ENCODE measurements at regions not wholly inside any gene's neighbourhood (a gene's known extent, or its start where the extent isn't known, plus 50 kb on each side); places are given as distances from the start of the nearest gene placed in this dataset.
A peak's percentile ranks its signal among the peaks of the same experiment; 100 is the strongest.

- H3K27me3 ChIP-seq (ENCODE audit: control insufficient read depth, insufficient read depth, low read length) = no peaks in the 10 kb centered on the region
- FAIRE-seq = no peak
- no peak overlapping the region for H3K27ac ChIP-seq (ENCODE audit: low read depth in 2 of 2, low read length in 2 of 2)
- no peak overlapping the region for H3K4me3 ChIP-seq (ENCODE audit: low read length in 3 of 3)
- H3K9me3 ChIP-seq (ENCODE audit: control insufficient read depth in 2 of 3, insufficient read depth in 1 of 3, low read length in 3 of 3) = peaks cover 0 to 4% (median 0%) of the 10 kb centered on the region in 3 donors
- no peaks in the 10 kb centered on the region for H3K4me1 ChIP-seq (ENCODE audit: control insufficient read depth in 2 of 3, insufficient read depth in 2 of 3, low read depth in 1 of 3, low read length in 3 of 3)
- no peaks in the 10 kb centered on the region for H3K36me3 ChIP-seq (ENCODE audit: control insufficient read depth in 2 of 3, insufficient read depth in 3 of 3, low read length in 3 of 3)
- TF ChIP-seq CTCF (IDR thresholded peaks at IDR 0.05; ENCODE audit: borderline replicate concordance, extremely low read depth, insufficient read depth) = no peak
- H3K9ac ChIP-seq (ENCODE audit: low read length in 3 of 3) = no peak overlapping the region
- no peak for DNase-seq
- intact Hi-C loops (cut with DNase I) = no loop called here
These were observed 384.5 kb downstream of the IRX1 start for GRCh38 chr5:3980156-3980555.

DNA sequence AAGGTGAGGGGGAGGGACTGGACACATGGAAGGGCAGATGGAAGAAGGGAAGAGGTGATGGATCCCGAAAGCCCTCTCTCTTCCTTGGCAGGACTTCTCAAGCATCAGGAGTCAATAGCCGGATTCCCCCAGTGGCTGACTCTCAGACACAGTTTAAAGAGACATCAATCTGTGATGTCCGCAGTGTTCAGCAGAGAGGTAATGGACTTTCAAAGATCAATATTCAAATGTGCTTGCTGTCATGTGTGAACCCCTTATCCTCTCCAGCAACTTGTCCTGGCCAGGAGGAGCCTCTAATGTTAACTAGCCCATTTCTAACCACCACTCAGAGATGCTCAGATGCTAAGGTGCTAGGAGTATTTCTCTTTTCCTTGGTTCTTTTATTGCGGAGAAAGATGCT is 392.2 kb downstream of the IRX1 start:
- no peak for DNase-seq
- H3K4me3 ChIP-seq (ENCODE audit: low read length in 3 of 3) = no peak overlapping the region
- intact Hi-C loops (cut with DNase I) = no loop called here
- no peak for TF ChIP-seq CTCF (IDR thresholded peaks at IDR 0.05; ENCODE audit: borderline replicate concordance, extremely low read depth, insufficient read depth)
- H3K4me1 ChIP-seq (ENCODE audit: control insufficient read depth in 2 of 3, insufficient read depth in 2 of 3, low read depth in 1 of 3, low read length in 3 of 3) = no peaks in the 10 kb centered on the region
- H3K27me3 ChIP-seq (ENCODE audit: control insufficient read depth, insufficient read depth, low read length) = no peaks in the 10 kb centered on the region
- H3K27ac ChIP-seq (ENCODE audit: low read depth in 2 of 2, low read length in 2 of 2) = no peak overlapping the region
- H3K9ac ChIP-seq (ENCODE audit: low read length in 3 of 3) = no peak overlapping the region
- no peaks in the 10 kb centered on the region for H3K36me3 ChIP-seq (ENCODE audit: control insufficient read depth in 2 of 3, insufficient read depth in 3 of 3, low read length in 3 of 3)
- no peak for FAIRE-seq
- H3K9me3 ChIP-seq (ENCODE audit: control insufficient read depth in 2 of 3, insufficient read depth in 1 of 3, low read length in 3 of 3) = no peaks in the 10 kb centered on the region

DNA sequence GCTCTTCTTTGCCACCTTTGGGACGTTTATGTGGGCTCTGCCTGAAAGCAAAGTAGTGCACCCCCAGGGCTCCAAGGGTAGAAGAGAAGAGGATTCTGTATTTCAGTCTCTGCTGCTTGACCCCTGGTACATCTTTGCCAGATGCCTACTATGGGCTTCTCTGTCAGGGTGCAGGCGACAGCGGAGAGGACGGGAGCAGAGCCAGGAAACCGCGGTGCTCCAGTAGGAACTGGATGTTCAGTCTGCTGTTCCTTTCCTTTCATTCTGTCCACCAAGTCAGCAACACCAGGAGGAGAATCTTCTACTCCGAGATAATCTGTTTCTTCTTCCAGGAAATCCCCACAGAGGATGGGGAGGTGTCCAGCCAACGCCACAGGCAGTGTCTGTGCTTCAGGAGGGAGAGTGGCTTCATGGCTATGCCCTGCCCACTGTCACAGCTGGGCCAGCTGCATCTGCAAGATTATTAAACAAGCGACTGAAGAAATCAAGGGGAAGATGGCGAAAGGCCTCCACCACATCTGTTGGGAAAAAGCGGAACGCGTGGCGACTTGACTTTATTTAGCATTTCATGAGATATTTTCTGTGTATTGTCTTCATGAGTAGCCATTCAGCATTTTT is 398.3 kb downstream of the IRX1 start:
- Histone ChIP-seq H3K4me3 (ENCODE audit: low read length in 3 of 3) (no peak overlapping the region), H3K9ac (ENCODE audit: low read length in 3 of 3) (no peak overlapping the region), H3K27ac (ENCODE audit: low read depth in 2 of 2, low read length in 2 of 2) (peak overlapping the region in 1 of 2 donors; percentile 49), H3K9me3 (ENCODE audit: control insufficient read depth in 2 of 3, insufficient read depth in 1 of 3, low read length in 3 of 3) (no peaks in the 10 kb centered on the region), H3K27me3 (ENCODE audit: control insufficient read depth, insufficient read depth, low read length) (no peaks in the 10 kb centered on the region), H3K4me1 (ENCODE audit: control insufficient read depth in 2 of 3, insufficient read depth in 2 of 3, low read depth in 1 of 3, low read length in 3 of 3) (peaks cover 0 to 2% (median 0%) of the 10 kb centered on the region in 3 donors), H3K36me3 (ENCODE audit: control insufficient read depth in 2 of 3, insufficient read depth in 3 of 3, low read length in 3 of 3) (no peaks in the 10 kb centered on the region)
- no peak for FAIRE-seq
- DNase-seq = no peak
- TF ChIP-seq CTCF (IDR thresholded peaks at IDR 0.05; ENCODE audit: borderline replicate concordance, extremely low read depth, insufficient read depth) = no peak
- intact Hi-C loops (cut with DNase I) = no loop called here

GRCh38 chr5:3994628-3995027 is 399.0 kb downstream of the IRX1 start:
- no peaks in the 10 kb centered on the region for H3K36me3 ChIP-seq (ENCODE audit: control insufficient read depth in 2 of 3, insufficient read depth in 3 of 3, low read length in 3 of 3)
- TF ChIP-seq CTCF (IDR thresholded peaks at IDR 0.05; ENCODE audit: borderline replicate concordance, extremely low read depth, insufficient read depth) = no peak
- peaks cover 0 to 2% (median 0%) of the 10 kb centered on the region in 3 donors for H3K4me1 ChIP-seq (ENCODE audit: control insufficient read depth in 2 of 3, insufficient read depth in 2 of 3, low read depth in 1 of 3, low read length in 3 of 3)
- intact Hi-C loops (cut with DNase I) = no loop called here
- no peak for DNase-seq
- no peak overlapping the region for H3K4me3 ChIP-seq (ENCODE audit: low read length in 3 of 3)
- no peak for FAIRE-seq
- H3K27ac ChIP-seq (ENCODE audit: low read depth in 2 of 2, low read length in 2 of 2) = peak overlapping the region in 1 of 2 donors; percentile 49
- H3K27me3 ChIP-seq (ENCODE audit: control insufficient read depth, insufficient read depth, low read length) = no peaks in the 10 kb centered on the region
- no peak overlapping the region for H3K9ac ChIP-seq (ENCODE audit: low read length in 3 of 3)
- no peaks in the 10 kb centered on the region for H3K9me3 ChIP-seq (ENCODE audit: control insufficient read depth in 2 of 3, insufficient read depth in 1 of 3, low read length in 3 of 3)

Measured in kidney (tissue), 13 donors.